ENCODE measurements at regions not wholly inside any gene's neighbourhood (a gene's known extent, or its start where the extent isn't known, plus 50 kb on each side); places are given as distances from the start of the nearest gene placed in this dataset.
"Not testable (repeated sequence)": the region's sequence is repeated elsewhere in the genome, so short reads cannot be mapped to it uniquely, and the experiment has no call there.

DNA sequence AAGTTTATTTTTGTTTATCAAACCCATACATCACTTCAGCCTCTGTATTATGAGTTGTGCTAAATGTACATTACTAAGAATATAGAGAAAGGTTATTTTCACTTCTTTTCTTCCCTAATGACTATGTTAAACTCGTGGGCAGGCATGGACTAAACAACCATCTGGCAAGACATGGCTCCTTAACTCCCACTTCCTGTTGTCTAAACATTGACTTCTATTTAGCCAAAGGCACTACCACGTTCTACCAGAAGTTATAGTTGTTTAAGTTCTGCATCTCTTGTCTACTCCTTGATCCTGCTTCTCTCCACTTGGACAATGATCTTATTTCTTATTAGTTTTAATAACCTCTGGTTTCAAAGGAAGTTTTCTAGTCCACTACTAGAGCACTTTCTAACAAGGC, 136.1 kb downstream of the MACIR start:
- TF ChIP-seq, protein P1, sequence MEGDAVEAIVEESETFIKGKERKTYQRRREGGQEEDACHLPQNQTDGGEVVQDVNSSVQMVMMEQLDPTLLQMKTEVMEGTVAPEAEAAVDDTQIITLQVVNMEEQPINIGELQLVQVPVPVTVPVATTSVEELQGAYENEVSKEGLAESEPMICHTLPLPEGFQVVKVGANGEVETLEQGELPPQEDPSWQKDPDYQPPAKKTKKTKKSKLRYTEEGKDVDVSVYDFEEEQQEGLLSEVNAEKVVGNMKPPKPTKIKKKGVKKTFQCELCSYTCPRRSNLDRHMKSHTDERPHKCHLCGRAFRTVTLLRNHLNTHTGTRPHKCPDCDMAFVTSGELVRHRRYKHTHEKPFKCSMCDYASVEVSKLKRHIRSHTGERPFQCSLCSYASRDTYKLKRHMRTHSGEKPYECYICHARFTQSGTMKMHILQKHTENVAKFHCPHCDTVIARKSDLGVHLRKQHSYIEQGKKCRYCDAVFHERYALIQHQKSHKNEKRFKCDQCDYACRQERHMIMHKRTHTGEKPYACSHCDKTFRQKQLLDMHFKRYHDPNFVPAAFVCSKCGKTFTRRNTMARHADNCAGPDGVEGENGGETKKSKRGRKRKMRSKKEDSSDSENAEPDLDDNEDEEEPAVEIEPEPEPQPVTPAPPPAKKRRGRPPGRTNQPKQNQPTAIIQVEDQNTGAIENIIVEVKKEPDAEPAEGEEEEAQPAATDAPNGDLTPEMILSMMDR (IDR thresholded peaks at IDR 0.05), result no peak
- Histone ChIP-seq H3K4me1 (no peaks in the 10 kb centered on the region), H3K36me3 (no peaks in the 10 kb centered on the region), H3K9me3 (no peaks in the 10 kb centered on the region), H3K4me3 (no peak overlapping the region), H3K27ac (no peak overlapping the region), H3K27me3 (no peaks in the 10 kb centered on the region)
- intact Hi-C loops (cut with DNase I), result no loop called here
- no peak for DNase-seq (ENCODE audit: low spot score in 2 of 2)

DNA sequence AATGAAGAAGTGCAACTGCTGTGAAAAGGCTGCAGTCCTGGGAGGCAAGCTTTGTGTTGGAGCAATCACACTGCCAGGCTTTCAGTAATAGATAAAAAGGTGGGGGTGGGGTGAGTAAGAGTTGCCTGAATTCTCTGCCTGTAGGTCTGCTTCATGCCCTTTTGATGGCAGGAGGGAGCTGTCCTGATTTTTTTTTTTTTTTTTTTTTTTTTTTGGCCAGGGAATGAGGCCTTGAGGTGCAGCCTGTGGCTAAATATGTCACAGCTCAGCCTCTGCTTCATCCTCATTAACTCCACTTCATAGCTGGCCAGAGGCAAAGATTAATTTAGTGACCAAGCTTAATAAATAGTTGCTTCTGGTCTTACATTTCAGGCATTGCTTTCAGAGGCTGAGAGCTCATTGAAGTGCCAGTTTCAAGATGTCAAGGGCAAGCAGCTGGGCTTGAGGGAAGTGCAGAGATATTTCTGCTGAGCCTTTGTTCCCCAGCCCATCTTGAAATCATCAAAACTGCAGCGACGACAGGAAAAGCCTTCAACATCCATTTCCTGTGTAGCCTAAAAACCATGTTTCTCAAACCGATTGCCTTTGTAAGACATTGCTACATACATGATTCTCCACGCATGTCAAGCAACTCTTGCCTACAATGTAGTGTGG, 134.7 kb downstream of the MACIR start:
- Histone ChIP-seq H3K4me3 (no peak overlapping the region), H3K9me3 (no peaks in the 10 kb centered on the region), H3K27me3 (no peaks in the 10 kb centered on the region), H3K36me3 (no peaks in the 10 kb centered on the region), H3K4me1 (no peaks in the 10 kb centered on the region), H3K27ac (no peak overlapping the region)
- DNase-seq (ENCODE audit: low spot score in 2 of 2), result no peak
- intact Hi-C loops (cut with DNase I), result no loop called here
- TF ChIP-seq, protein P1 (IDR thresholded peaks at IDR 0.05), result no peak

DNA sequence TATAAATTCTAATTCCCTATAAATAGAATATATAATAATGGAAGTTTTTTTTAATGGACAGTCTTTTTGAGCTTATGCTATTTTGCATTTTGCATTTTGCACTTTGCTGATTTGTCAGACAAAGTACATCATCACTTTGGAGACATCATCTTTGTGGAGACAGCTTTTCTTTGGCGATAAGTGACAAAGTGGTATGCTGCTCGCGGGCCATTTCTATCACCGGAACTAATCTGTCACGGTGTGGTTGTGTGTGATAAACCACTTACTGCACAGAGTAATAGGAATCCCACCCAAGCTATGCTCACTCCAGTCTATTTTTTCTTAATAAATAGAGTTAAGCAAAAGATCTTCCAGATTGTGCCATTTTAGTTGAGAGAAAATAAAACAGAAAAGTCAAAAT, 133.1 kb downstream of the MACIR start:
- H3K27ac ChIP-seq, result no peak overlapping the region
- intact Hi-C loops (cut with DNase I), result no loop called here
- H3K4me1 ChIP-seq, result no peaks in the 10 kb centered on the region
- no peaks in the 10 kb centered on the region for H3K27me3 ChIP-seq
- TF ChIP-seq, protein P1 (IDR thresholded peaks at IDR 0.05), result no peak
- H3K36me3 ChIP-seq, result no peaks in the 10 kb centered on the region
- no peak for DNase-seq (ENCODE audit: low spot score in 2 of 2)
- H3K9me3 ChIP-seq, result no peaks in the 10 kb centered on the region
- H3K4me3 ChIP-seq, result no peak overlapping the region

DNA sequence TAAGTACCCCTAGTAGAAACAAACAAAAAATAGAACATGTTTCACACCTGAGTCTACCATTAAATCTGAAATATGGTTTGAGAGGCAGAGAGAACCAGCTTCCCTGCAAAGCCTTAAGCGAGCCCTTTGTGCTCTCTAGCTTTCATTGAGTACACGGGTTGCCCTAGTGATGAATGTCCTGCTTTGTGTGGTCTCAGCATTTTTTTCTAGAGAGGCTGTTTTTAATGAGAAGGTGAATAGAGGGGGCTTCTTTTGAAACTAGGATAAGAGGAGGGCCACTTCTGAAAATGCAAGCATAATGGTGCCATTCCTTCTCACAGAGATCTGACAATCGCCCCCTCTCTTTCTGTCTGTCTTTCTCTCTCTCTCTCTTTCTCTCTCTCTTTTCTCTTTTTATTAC, 131.3 kb downstream of the MACIR start:
- DNase-seq (ENCODE audit: low spot score in 2 of 2), result no peak
- no peaks in the 10 kb centered on the region for H3K9me3 ChIP-seq
- no peaks in the 10 kb centered on the region for H3K27me3 ChIP-seq
- H3K4me3 ChIP-seq, result no peak overlapping the region
- H3K4me1 ChIP-seq, result no peaks in the 10 kb centered on the region
- TF ChIP-seq, protein P1 (IDR thresholded peaks at IDR 0.05), result no peak
- no peaks in the 10 kb centered on the region for H3K36me3 ChIP-seq
- intact Hi-C loops (cut with DNase I), result no loop called here
- no peak overlapping the region for H3K27ac ChIP-seq

DNA sequence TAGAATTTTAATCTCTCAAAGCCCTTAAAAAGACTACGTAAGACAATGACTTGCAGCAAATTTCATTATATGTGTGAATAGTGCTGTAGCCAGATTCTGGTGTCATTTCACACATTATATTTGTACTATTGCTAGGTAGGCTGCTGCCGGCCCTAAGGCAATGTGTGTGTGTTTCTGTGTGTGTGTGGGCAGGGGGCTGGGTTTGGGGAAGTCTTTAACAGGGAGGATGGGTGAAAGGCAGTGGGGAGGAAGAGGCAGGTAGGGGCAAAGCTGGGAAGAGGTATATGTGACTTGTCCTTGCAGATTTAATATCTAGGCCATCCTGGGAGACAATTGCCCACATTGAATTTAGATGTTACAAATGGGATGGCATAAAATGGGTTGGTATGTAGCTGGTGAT, 130.8 kb downstream of the MACIR start:
- Histone ChIP-seq H3K27me3 (no peaks in the 10 kb centered on the region), H3K4me3 (no peak overlapping the region), H3K27ac (no peak overlapping the region), H3K4me1 (no peaks in the 10 kb centered on the region), H3K36me3 (no peaks in the 10 kb centered on the region), H3K9me3 (no peaks in the 10 kb centered on the region)
- TF ChIP-seq, protein P1 (IDR thresholded peaks at IDR 0.05), result no peak
- DNase-seq (ENCODE audit: low spot score in 2 of 2), result no peak
- intact Hi-C loops (cut with DNase I), result no loop called here

DNA sequence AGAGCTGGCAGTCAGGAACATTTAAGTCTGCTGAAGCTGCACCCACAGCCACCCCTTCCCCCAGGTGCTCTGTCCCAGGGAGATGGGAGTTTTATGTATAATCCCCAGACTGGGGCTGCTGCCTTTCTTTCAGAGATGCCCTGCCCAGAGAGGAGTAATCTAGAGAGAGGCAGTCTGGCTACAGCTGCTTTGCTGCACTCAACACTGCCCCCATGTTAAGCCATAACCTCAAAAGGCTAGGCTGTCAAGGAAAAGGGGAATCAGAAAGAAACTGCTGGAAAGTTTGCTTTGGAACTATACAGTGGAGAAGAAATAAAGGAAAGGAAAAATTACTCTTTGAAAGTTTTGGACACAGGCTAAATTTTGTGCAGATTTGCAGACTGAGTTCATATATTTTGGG, 127.2 kb downstream of the MACIR start:
- no peak overlapping the region for H3K4me3 ChIP-seq

DNA sequence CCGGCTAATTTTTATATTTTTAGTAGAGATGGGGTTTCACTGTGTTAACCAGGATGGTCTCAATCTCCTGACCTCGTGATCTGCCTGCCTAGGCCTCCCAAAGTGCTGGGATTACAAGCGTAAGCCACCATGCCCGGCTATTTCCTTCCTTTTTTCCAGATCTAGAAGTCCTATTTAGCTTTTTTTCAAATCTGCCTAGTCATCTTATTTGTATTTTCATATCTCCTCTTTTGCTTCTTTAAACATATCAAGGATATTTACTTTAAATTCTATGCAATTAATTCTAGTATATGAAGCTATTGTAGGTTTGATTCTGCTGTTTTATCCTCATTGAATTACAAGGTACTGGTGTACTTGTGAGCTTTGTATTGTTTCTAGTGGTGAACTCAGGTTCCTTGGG, 119.1 kb downstream of the MACIR start:
- H3K4me1 ChIP-seq; H3K9me3 ChIP-seq; intact Hi-C loops (cut with DNase I); DNase-seq (ENCODE audit: low spot score in 2 of 2); H3K4me3 ChIP-seq; H3K27me3 ChIP-seq; H3K27ac ChIP-seq; H3K36me3 ChIP-seq: not testable (repeated sequence)

More for the DNA sequence above, 127.2 kb downstream of the MACIR start:
- H3K27me3 ChIP-seq, result no peaks in the 10 kb centered on the region
- intact Hi-C loops (cut with DNase I), result no loop called here
- no peak overlapping the region for H3K27ac ChIP-seq
- DNase-seq (ENCODE audit: low spot score in 2 of 2), result no peak
- TF ChIP-seq, protein P1 (IDR thresholded peaks at IDR 0.05), result no peak
- no peaks in the 10 kb centered on the region for H3K36me3 ChIP-seq
- H3K4me1 ChIP-seq, result no peaks in the 10 kb centered on the region
- H3K9me3 ChIP-seq, result peaks cover 0 to 10% of the 10 kb centered on the region in 2 donors
